Breast epithelium (tissue), 3 donors: ENCODE measurements at regions not wholly inside any gene's neighbourhood (a gene's known extent, or its start where the extent isn't known, plus 50 kb on each side); places are given as distances from the start of the nearest gene placed in this dataset.

Experiments
- POLR2AphosphoS5 ChIP-seq, 3 donors: sonication (generic); formaldehyde crosslinking; IDR thresholded peaks; one replicate each; pipeline ENCODE4 v1.6.1; 2017; ENCODE audit warnings: antibody characterized with exemption in 3 of 3
- TF ChIP-seq, protein P1 (sequence below), 3 donors: fragments of 450-650 bp; IDR thresholded peaks; one replicate each; pipeline ENCODE4 v1.5.1; 2016 to 2017; ENCODE audit warnings: antibody characterized with exemption in 3 of 3, mild to moderate bottlenecking in 3 of 3, moderate library complexity in 3 of 3

DNA sequence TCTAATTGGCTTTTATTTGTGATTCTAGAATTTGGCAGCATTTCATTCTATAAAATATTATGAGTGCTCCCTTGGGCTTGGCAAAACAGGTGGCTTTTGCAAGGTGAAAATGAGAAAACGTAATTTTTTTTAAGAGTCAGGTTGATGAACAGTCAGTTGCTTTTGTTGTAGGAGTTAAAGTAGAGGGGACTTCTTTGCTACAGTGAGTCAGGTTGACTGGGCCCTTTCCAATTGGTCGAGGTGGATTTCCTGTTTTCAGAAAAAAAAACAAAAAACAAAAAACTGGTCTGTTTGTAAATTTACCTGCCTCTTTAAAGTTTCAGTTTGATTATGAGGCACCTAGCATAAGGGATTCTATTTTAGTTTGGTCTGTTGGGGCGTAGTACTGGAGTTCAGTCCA, 1469.4 kb upstream of the GBE1 start:
- TF ChIP-seq, protein P1, sequence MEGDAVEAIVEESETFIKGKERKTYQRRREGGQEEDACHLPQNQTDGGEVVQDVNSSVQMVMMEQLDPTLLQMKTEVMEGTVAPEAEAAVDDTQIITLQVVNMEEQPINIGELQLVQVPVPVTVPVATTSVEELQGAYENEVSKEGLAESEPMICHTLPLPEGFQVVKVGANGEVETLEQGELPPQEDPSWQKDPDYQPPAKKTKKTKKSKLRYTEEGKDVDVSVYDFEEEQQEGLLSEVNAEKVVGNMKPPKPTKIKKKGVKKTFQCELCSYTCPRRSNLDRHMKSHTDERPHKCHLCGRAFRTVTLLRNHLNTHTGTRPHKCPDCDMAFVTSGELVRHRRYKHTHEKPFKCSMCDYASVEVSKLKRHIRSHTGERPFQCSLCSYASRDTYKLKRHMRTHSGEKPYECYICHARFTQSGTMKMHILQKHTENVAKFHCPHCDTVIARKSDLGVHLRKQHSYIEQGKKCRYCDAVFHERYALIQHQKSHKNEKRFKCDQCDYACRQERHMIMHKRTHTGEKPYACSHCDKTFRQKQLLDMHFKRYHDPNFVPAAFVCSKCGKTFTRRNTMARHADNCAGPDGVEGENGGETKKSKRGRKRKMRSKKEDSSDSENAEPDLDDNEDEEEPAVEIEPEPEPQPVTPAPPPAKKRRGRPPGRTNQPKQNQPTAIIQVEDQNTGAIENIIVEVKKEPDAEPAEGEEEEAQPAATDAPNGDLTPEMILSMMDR (IDR thresholded peaks at IDR 0.05), result no peak
- TF ChIP-seq POLR2AphosphoS5 (IDR thresholded peaks at IDR 0.05), result no peak
